GM18507 (cell line): ENCODE measurements at regions not wholly inside any gene's neighbourhood (a gene's known extent, or its start where the extent isn't known, plus 50 kb on each side); places are given as distances from the start of the nearest gene placed in this dataset.
"Not testable (repeated sequence)": the region's sequence is repeated elsewhere in the genome, so short reads cannot be mapped to it uniquely, and the experiment has no call there.

ENCODE experiments used
- DNase-seq: peaks from one replicate; pipeline ENCODE4 v3.0.0; 2011; ENCODE audit warnings: low read depth; ENCODE audit not compliant: insufficient read length; ENCODE audit errors: extremely low spot score
- FAIRE-seq: peaks from 2 replicates; lab custom pipeline; 2011; peaks lifted over from hg19 to GRCh38; lab: Jason Lieb, UNC

GRCh38 chr3:20857636-20858035 is 671.6 kb upstream of the SGO1 start:
- no peak for DNase-seq
- FAIRE-seq = no peak

GRCh38 chr3:20853890-20854289 is 667.9 kb upstream of the SGO1 start:
- no peak for FAIRE-seq
- DNase-seq = no peak

- no peak for DNase-seq
- no peak for FAIRE-seq
Measured at GRCh38 chr3:20852712-20853111, 666.7 kb upstream of the SGO1 start.

- DNase-seq (no peak), FAIRE-seq (no peak)
Measured at GRCh38 chr3:20849975-20850374, 664.0 kb upstream of the SGO1 start.

GRCh38 chr3:20846832-20847231 is 660.8 kb upstream of the SGO1 start:
- no peak for FAIRE-seq
- no peak for DNase-seq

GRCh38 chr3:20846066-20846465 is 660.1 kb upstream of the SGO1 start:
- FAIRE-seq = no peak
- DNase-seq = no peak

- DNase-seq (no peak), FAIRE-seq (no peak)
Measured at GRCh38 chr3:20844851-20845250, 658.8 kb upstream of the SGO1 start.

- DNase-seq (no peak), FAIRE-seq (no peak)
Measured at GRCh38 chr3:20842594-20843436, 656.8 kb upstream of the SGO1 start.

GRCh38 chr3:20842002-20842401 is 656.0 kb upstream of the SGO1 start:
- DNase-seq = no peak
- FAIRE-seq = no peak

- no peak for DNase-seq
Measured at GRCh38 chr3:20837676-20838302, 651.8 kb upstream of the SGO1 start.

GRCh38 chr3:20836801-20837200 is 650.8 kb upstream of the SGO1 start:
- FAIRE-seq (no peak), DNase-seq (no peak)

More at GRCh38 chr3:20837676-20838302, 651.8 kb upstream of the SGO1 start:
- FAIRE-seq = no peak

- FAIRE-seq (no peak), DNase-seq (no peak)
Measured at GRCh38 chr3:20832963-20833362, 647.0 kb upstream of the SGO1 start.

GRCh38 chr3:20822251-20822650 is 636.2 kb upstream of the SGO1 start:
- FAIRE-seq (no peak), DNase-seq (no peak)

- DNase-seq, FAIRE-seq: not testable (repeated sequence)
Measured at GRCh38 chr3:20820872-20821271, 634.9 kb upstream of the SGO1 start.

GRCh38 chr3:20811631-20812030 is 625.6 kb upstream of the SGO1 start:
- no peak for DNase-seq
- FAIRE-seq = no peak

- no peak for DNase-seq
- no peak for FAIRE-seq
Measured at GRCh38 chr3:20811006-20811405, 625.0 kb upstream of the SGO1 start.

GRCh38 chr3:20810555-20810954 is 624.5 kb upstream of the SGO1 start:
- no peak for FAIRE-seq
- no peak for DNase-seq

- DNase-seq = no peak
- FAIRE-seq = no peak
Measured at GRCh38 chr3:20809356-20809755, 623.4 kb upstream of the SGO1 start.

GRCh38 chr3:20808864-20809263 is 622.9 kb upstream of the SGO1 start:
- DNase-seq (no peak), FAIRE-seq (no peak)

GRCh38 chr3:20798666-20799065 is 612.7 kb upstream of the SGO1 start:
- DNase-seq (no peak), FAIRE-seq (no peak)

- no peak for FAIRE-seq
Measured at GRCh38 chr3:20787005-20787404, 601.0 kb upstream of the SGO1 start.

More at GRCh38 chr3:20787005-20787404, 601.0 kb upstream of the SGO1 start:
- no peak for DNase-seq
